Hepatocyte (in vitro differentiated cells): ENCODE measurements at regions not wholly inside any gene's neighbourhood (a gene's known extent, or its start where the extent isn't known, plus 50 kb on each side); places are given as distances from the start of the nearest gene placed in this dataset.

Experiments
- DNase-seq: peaks from one replicate; pipeline ENCODE4 v3.0.0-alpha.2; 2016; ENCODE audit warnings: low spot score
- H2AFZ ChIP-seq: fragments of 200-600 bp; sonication (generic); 2 replicates; pipeline ENCODE4 v1.6.0; 2016; ENCODE audit warnings: antibody characterized with exemption, mild to moderate bottlenecking
- H3K27ac ChIP-seq: fragments of 200-600 bp; sonication (generic); 2 replicates; pipeline ENCODE4 v1.5.1; 2016; ENCODE audit warnings: mild to moderate bottlenecking
- H3K27me3 ChIP-seq: fragments of 200-600 bp; sonication (generic); 2 replicates; pipeline ENCODE4 v1.6.1; 2016
- H3K36me3 ChIP-seq: fragments of 200-600 bp; sonication (generic); replicated peaks from 2 replicates; pipeline ENCODE4 v1.5.1; 2016; ENCODE audit warnings: low read depth; ENCODE audit not compliant: insufficient read depth
- H3K4me1 ChIP-seq: fragments of 200-600 bp; sonication (generic); 2 replicates; pipeline ENCODE4 v1.5.1; 2016; ENCODE audit warnings: mild to moderate bottlenecking, moderate library complexity; ENCODE audit not compliant: insufficient read depth
- H3K4me2 ChIP-seq: fragments of 200-600 bp; sonication (generic); 2 replicates; pipeline ENCODE4 v1.6.0; 2016
- H3K4me3 ChIP-seq: fragments of 200-600 bp; sonication (generic); 2 replicates; pipeline ENCODE4 v1.5.1; 2016; ENCODE audit warnings: mild to moderate bottlenecking
- H3K79me2 ChIP-seq: fragments of 200-600 bp; sonication (generic); 2 replicates; pipeline ENCODE4 v1.6.0; 2017; ENCODE audit warnings: mild to moderate bottlenecking
- H3K9me2 ChIP-seq: fragments of 200-600 bp; sonication (generic); replicated peaks from 2 replicates; pipeline ENCODE4 v1.6.0; 2017; ENCODE audit warnings: mild to moderate bottlenecking; ENCODE audit not compliant: insufficient read depth
- H3K9me3 ChIP-seq: fragments of 200-600 bp; sonication (generic); 2 replicates; pipeline ENCODE4 v1.5.1; 2016; ENCODE audit warnings: low read depth, mild to moderate bottlenecking
- H4K20me1 ChIP-seq: fragments of 200-600 bp; sonication (generic); 2 replicates; pipeline ENCODE4 v1.6.0; 2016; ENCODE audit warnings: mild to moderate bottlenecking; ENCODE audit not compliant: insufficient read depth, poor library complexity, severe bottlenecking
- CTCF ChIP-seq: fragments of 200-600 bp; sonication (generic); IDR thresholded peaks from 2 replicates; pipeline ENCODE4 v1.5.1; 2016; ENCODE audit warnings: antibody characterized with exemption, mild to moderate bottlenecking; ENCODE audit not compliant: poor library complexity
- EZH2 ChIP-seq: fragments of 200-600 bp; sonication (generic); IDR thresholded peaks from 2 replicates; pipeline ENCODE4 v1.6.1; 2016; ENCODE audit warnings: antibody characterized with exemption, mild to moderate bottlenecking, borderline replicate concordance
- EZH2phosphoT487 ChIP-seq: fragments of 200-600 bp; sonication (generic); IDR thresholded peaks from one replicate; pipeline ENCODE4 v1.6.1; 2018; ENCODE audit warnings: antibody characterized with exemption, mild to moderate bottlenecking, low read depth, moderate library complexity; ENCODE audit not compliant: unreplicated experiment, severe bottlenecking
- WGBS: methylation state at CpG from one replicate; pipeline ENCODE4 v1.1.6; 2016; ENCODE audit warnings: low lambda C conversion rate; ENCODE audit errors: missing lambda C conversion rate; 5-methylcytosine and 5-hydroxymethylcytosine counted together

- Histone ChIP-seq H3K79me2 (no peaks in the 10 kb centered on the region), H3K4me2 (no peak overlapping the region), H3K4me3 (no peak overlapping the region), H3K36me3 (no peaks in the 10 kb centered on the region), H4K20me1 (no peaks in the 10 kb centered on the region), H3K9me3 (peaks cover 5% of the 10 kb centered on the region), H3K9me2 (no peaks in the 10 kb centered on the region), H3K27me3 (no peaks in the 10 kb centered on the region), H3K4me1 (no peaks in the 10 kb centered on the region), H2AFZ (no peak overlapping the region), H3K27ac (no peak overlapping the region)
- DNase-seq = no peak
- WGBS = 87% methylated on average over 1 of the region's 1 CpG
- TF ChIP-seq EZH2 (no peak), EZH2phosphoT487 (no peak), CTCF (no peak)
Measured at GRCh38 chr6:81981812-81982211, 229.3 kb upstream of the TENT5A start.

- DNase-seq = no peak
- no peaks in the 10 kb centered on the region for H3K27me3 ChIP-seq
- H3K4me2 ChIP-seq = no peak overlapping the region
- no peaks in the 10 kb centered on the region for H3K79me2 ChIP-seq
- H3K4me3 ChIP-seq = no peak overlapping the region
- no peak overlapping the region for H3K27ac ChIP-seq
- no peaks in the 10 kb centered on the region for H3K36me3 ChIP-seq
- H3K9me3 ChIP-seq = peaks cover 5% of the 10 kb centered on the region
- no peaks in the 10 kb centered on the region for H3K9me2 ChIP-seq
- no peaks in the 10 kb centered on the region for H4K20me1 ChIP-seq
- no peak overlapping the region for H2AFZ ChIP-seq
- 79% methylated on average over 1 of the region's 1 CpG for WGBS
- TF ChIP-seq EZH2 (no peak), CTCF (no peak), EZH2phosphoT487 (no peak)
- H3K4me1 ChIP-seq = no peaks in the 10 kb centered on the region
Measured at GRCh38 chr6:81979767-81980166, 227.3 kb upstream of the TENT5A start.

GRCh38 chr6:81979329-81979728, 226.8 kb upstream of the TENT5A start:
- H3K27me3 ChIP-seq = no peaks in the 10 kb centered on the region

More at GRCh38 chr6:81979329-81979728, 226.8 kb upstream of the TENT5A start:
- no peaks in the 10 kb centered on the region for H3K9me2 ChIP-seq
- no peaks in the 10 kb centered on the region for H3K79me2 ChIP-seq
- H3K4me3 ChIP-seq = no peak overlapping the region
- no peak overlapping the region for H3K4me2 ChIP-seq
- no peak for TF ChIP-seq EZH2phosphoT487
- TF ChIP-seq EZH2 = no peak
- TF ChIP-seq CTCF = no peak
- H2AFZ ChIP-seq = no peak overlapping the region
- no peaks in the 10 kb centered on the region for H3K36me3 ChIP-seq
- H4K20me1 ChIP-seq = no peaks in the 10 kb centered on the region
- peaks cover 5% of the 10 kb centered on the region for H3K9me3 ChIP-seq
- H3K4me1 ChIP-seq = no peaks in the 10 kb centered on the region
- no peak overlapping the region for H3K27ac ChIP-seq
- DNase-seq = no peak
